ENCODE measurements at regions not wholly inside any gene's neighbourhood (a gene's known extent, or its start where the extent isn't known, plus 50 kb on each side); places are given as distances from the start of the nearest gene placed in this dataset.
"Not testable (repeated sequence)": the region's sequence is repeated elsewhere in the genome, so short reads cannot be mapped to it uniquely, and the experiment has no call there.

DNA sequence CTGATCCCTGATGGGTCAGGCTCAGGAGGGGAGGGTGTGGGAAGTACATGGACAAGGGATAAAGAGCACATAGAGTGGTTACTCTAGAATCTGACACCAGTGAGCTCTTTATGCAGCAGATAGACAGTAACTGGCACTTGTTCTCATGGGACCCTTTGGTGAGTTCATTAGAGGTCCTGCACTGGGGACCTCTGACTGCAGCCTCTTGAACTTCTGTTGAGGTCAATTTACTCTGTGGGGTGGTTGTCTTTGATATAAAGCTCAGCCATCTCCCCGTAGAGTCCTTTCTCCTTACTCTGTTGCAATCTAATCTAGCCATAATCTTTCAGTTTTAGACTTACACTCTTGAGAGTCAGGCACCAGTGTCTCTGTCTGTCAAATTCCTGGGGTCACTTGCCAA lies 222.4 kb downstream of the GPAT3 start:
- DNase-seq, result no peak

DNA sequence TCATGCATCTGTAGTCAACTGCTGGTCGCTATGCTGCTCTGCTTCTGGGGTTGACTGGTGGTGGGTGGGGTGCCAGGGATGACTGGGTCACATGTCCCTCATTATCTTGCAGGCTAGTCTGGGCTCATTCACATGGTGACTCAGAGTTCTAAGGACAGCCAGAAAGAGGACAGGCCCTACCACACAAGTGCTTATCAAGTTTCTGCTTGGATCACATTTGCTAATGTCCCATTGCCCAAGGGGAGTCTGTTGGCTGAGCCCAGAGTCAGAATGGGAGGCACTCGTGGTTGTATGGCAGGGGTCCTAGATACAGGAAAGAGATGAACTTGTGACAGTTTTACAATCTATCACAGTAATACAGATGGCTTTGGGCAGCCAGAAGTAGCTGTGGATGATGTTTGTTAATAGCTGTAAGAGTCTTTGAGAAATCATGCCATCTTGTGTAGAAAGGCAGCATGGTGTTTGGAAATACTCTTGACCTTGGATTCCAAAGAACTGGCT lies 221.3 kb downstream of the GPAT3 start:
- no peak for DNase-seq

DNA sequence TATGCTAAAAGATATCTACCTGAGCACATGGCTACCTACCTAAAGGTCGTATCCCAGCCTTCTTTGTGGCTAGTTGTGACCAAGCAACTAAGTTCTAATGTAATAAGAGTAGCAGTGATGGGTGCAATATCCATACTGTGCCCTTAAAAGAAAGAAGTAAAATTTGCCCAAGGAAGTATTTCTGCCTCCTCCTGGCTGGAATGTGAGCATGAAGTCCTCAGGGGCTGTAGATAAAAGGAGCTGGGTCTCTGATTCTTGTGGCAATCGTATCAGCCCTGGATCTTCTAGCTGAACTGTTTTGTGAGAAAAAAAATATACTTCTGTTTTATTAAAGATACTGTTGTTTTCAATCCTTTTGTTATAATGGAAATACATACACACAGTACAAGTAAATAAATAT lies 217.4 kb downstream of the GPAT3 start:
- DNase-seq, result no peak

DNA sequence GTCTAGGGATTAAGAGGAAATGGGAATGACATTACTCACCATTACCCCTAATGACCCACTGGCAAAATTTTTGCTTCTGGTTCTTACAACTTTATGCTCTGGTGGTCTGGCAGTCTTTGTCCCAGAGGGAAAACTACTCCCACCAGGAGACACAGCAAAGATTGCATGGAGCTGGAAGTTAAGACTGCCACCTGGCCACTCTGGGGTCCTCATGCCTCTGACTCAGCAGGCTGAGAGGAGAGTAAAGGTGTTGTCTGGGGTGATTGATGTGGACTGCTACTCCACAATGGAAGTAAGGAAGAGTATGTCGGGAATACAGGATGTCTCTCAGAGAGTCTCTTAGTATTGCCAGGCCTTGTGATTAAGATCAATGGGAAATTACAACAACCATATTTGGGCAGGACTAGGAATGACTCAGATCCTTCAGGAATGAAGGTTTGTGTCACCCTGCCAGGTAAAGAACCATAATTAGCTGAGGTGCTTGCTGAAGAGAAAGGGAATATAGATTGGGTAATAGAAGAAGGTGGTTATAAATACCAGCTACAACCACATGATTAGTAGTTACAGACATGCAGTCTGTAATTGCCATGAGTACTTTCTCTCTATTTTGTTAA lies 215.5 kb downstream of the GPAT3 start:
- no peak for DNase-seq

DNA sequence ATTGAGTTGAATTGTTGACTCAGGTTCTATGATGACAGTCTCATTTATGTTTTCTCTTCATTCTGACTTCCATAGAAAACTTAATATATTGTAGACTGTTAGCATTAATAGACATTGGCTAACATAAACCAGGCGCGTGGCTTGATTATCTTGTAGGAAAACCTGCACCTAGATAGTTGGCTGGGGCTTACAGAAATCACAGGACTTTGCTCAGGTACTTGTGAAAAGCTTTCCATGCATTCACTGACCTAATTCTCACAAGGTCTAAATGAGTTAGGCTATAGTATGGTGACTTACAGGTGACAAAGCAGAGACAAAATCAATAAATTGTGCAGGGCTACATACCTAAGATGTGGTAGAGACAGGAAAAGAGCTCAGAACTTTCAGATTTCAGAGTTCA lies 212.8 kb downstream of the GPAT3 start:
- no peak for DNase-seq

DNA sequence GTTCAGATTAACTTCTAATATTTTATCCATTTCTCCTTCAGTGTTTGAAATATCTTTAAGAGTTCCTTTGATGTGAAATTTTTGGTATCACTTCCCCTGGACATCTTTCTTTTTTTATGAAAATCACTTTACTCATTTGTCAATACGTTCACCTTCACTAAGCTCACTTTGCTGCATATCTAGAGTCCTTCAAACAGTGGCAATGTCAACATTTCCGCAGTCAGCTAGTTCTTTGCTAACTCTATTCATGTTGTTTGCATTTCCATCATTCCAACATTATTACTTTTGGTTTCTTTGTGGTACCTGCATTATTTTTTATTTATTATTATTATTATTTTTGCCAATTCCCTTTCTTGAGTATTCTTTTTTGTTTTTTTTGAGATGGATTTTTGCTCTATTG lies 203.0 kb downstream of the GPAT3 start:
- no peak for DNase-seq

DNA sequence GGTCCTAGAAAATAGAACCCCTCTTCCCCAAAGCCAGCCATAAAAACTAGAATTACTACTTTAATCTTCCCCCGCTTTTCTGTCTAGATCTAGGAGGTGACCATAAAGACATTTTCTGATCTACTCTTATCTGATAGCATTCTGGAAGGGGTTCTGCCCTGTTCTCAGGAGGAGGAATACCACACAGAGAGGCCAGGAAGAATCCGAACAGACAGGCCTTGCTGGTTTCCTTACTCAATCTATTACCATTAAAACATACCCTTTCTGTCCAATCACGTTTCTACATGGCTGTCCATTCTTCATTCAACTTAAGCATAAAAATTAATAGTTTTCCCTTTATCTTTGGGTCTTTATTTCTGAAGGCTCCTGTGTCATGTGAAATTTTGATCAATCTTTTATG lies 198.7 kb downstream of the GPAT3 start:
- no peak for DNase-seq

DNA sequence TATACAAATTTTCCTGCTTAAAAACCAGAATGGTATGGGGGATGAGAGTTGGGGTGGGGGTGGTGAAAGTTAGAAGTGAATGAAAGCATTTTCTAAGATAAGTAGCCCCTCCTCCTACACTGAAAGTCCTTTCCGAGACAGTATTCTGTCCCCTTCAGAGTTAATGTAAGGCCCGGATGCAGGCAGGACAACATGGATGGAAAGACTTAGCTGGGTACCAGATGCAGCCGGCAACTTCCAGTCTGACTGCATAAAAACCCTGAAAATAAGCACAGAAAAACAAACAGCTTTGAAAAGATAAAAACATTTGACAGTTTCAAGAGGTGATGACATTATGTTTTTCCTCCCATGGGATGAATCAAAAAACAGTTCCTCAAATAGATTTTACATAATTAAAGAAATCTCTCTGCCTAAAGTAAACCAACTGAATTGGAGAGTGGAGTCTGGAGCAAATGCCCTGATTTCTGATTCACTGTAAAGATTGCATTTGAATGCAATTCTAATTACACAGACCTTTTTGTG lies 196.3 kb downstream of the GPAT3 start:
- DNase-seq, result no peak

DNA sequence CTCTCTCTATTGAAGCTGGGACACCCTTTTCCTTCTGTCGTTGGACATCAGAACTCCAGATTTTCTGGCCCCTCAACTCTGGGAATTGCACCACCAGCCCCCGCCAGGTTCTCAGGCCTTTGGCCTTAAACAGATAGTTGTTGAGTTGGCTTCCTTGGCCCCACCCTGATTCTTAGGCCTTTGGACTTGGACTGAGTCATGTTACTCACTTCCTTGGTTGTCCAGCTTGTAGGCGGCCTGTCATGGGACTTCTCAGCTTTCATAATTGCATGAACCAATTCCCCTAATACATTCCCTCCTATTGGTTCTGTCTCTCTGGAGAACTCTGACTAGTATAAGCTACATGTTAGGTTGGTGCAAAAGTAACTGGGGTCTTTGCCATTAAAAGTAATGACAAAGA lies 195.7 kb downstream of the GPAT3 start:
- no peak for DNase-seq

DNA sequence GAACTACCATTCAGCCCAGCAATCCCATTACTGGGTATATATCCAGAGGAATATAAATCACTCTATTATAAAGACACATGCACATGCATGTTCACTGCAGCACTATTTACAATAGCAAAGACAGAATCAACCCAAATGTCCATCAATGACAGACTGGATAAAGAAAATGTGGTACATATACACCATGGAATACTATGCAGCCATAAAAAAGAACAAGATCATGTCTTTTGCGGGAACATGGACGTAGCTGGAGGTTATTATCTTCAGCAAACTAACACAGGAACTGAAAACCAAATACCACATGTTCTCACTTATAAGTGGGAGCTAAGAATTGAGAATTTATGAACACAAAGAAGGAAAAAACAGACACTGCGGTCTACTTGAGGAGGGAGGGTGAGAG lies 195.1 kb downstream of the GPAT3 start:
- DNase-seq, result not testable (repeated sequence)

DNA sequence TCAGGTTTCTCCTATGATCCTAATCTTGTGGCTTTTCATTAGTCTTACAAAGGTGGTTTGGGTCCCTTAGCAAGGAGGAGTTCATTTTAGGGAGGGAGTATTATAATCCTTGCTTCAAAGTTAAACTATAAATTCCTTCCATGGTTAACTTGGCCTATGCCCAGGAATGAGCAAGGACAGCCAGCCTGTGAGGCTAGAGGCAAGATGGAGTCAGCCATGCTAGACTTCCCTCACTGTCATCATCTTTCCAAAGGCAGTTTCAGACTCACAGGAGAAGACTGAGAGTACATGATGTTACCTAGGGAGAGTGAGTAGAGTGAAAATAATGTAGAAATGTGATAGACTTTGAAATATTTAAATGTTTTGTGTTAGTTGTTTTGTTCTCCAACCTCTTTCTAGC lies 192.3 kb downstream of the GPAT3 start:
- DNase-seq, result no peak

DNA sequence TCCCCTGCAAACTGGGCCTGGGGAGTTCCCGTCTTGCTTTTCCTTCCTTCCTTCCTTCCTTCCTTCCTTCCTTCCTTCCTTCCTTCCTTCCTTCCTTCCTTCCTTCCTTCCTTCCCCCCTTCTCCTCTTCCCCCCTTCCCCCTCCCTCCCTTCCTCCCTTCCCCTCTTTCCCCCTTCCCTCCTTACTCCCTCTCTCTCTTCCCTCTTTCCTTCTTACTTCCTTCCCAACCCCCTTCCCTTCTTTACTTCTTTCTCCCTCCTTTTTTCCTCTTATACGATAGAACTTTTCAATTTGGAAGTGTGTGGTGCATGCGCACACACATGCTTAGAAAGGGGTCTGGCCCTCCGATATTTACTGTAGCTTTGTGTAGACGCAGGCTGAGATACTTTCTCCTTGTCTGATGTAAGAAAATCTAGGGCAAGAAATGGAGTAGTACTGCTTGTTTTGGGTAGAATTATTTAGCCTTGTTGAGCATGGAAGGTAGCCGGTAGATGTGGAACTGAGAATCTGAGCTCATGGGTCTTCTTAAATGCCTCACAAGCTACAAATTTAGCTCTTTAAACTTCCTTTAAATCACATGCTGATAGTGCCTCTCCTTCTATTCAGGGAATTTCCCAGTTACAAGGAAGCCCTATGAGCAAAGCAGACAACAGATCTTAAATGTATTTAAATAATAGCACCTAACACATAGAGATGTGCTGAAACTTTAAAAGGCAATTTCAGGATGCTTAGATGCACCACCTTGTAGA lies 189.6 kb downstream of the GPAT3 start:
- DNase-seq, result no peak

DNA sequence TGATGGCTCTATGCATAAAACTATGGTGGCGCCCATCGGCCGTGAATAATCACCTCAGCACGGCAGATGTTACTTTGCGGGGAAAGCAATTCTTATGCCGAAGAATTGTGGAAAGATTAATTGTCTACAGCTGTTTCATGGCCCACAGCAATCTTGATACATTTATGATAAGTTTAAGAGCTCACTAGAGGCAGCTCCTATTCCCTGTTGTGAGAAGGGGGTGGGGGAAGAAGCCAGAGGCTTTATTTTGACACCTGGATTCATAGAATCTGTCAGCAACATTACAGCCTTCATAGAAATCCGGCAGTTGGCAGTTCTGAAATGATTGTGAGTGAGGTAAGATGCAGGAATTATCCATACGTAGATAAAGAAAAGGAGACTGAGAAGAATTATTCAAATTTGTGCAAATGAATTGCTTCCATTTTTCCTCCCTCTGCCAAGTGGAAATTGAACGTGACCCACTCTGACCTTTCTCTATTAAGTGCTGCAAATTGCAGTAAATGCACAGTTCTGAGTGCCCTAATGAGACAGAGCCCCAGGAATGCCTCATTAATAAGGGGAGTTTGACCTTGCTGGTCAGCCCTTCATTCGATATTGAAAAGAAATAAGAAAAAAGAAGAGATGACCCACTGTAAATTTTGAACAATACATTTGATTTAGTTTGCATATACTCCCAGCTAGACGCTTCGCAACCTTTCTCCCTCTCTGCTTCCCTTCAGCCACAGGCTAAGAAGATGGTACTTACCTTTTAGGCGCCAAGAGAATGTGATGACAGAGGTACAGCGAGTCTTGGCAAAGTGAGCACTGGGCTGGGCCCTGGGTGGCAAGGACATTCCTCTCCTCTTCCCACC lies 188.8 kb downstream of the GPAT3 start:
- DNase-seq, result no peak

DNA sequence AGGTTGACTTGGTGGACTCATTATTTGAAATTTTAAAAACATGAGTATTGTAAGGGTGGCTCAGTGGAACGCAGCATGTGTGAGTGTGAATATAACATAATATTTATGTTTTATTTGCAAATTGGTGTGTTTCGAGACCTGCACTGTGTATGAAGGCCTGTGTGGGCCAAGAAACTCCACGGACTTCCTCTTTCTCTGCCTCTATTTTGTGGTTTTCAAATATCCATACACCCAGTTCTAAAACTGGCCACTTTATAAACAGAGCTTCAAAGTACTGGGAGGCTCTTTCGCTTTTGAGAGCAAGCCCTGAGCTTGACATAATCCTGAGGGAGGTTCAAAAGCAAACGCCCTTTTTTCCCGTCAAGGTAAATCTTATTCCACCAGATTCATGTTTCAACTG lies 187.7 kb downstream of the GPAT3 start:
- DNase-seq, result no peak

DNA sequence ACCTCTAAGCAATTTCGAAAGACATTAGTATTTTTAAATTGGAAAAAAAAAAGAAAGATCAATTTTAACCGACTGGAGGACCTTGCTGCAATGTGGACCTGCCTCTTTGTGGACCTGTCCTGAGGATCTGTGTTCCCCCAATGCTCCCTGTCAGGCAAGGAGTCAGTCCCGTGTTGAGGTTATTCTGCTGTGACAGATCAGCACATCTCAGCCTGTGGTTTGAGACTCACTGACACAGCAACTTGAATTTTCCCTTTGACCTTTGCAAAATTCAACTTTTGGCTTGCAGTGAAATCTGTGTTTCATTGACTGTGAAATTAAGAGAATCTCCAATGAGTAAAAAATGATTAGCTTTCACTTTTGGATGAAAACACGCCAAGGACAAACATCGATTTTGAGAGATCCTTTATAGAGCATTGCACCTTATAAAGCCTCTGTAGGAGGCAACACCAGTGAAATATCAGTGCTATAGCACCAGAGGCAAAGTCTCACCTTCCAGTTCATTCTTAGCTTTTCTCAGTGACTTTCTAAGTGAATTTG lies 186.9 kb downstream of the GPAT3 start:
- DNase-seq, result no peak

DNA sequence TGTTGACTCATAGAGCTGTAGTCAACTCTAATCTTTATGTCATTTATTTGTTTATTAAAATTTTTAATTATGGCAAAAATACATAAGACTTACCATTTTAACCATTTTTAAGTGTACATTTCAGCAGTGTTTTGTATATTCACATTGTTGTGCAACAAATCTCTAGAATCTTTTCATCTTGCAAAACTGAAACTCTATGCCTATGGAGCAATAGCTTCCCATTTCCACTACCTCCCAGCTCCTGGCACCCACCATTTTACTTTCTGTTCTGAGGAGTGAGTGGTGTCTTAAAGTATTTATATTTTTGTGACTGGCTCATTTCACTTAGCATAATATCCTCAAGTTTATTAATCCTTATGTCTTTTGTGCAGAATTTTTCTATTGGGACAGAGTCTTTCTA lies 181.0 kb downstream of the GPAT3 start:
- no peak for DNase-seq

DNA sequence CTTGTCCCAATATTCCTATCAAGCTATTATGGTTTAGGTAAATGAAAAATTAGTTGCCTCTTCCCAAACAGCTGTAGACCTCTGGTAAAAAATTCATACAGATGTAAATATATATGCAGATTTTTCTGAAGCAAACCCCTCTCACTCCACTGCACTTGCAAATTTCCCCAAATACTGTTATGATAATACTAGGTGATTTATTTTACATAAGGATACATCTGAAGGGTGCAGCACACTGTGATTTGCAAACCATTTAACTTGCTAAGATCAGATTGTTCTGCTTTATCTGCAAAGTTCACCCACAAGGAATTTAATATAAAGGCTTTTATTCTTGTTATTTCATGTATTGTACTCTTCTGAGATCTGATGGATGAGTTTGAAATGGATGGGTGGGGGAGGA lies 177.0 kb downstream of the GPAT3 start:
- no peak for DNase-seq

DNA sequence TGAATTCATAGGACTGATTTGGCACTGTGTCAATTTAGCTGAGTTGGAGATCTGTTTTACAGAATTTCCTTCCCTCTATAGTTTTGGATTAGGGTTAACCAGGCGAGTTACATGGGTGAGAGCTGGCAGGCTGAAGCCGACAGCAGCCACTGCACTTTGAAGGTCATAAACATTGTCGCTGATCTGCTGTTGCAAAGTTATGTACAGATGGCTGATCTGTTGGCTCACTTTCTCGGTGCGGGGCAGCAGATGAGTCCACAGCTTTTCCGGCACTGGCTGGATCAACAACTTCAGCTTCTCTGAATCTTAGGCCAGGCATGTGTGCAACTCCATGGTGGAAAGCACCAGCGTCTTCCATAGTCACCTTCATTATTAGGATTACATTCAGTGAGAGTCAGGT lies 173.7 kb downstream of the GPAT3 start:
- DNase-seq, result no peak

DNA sequence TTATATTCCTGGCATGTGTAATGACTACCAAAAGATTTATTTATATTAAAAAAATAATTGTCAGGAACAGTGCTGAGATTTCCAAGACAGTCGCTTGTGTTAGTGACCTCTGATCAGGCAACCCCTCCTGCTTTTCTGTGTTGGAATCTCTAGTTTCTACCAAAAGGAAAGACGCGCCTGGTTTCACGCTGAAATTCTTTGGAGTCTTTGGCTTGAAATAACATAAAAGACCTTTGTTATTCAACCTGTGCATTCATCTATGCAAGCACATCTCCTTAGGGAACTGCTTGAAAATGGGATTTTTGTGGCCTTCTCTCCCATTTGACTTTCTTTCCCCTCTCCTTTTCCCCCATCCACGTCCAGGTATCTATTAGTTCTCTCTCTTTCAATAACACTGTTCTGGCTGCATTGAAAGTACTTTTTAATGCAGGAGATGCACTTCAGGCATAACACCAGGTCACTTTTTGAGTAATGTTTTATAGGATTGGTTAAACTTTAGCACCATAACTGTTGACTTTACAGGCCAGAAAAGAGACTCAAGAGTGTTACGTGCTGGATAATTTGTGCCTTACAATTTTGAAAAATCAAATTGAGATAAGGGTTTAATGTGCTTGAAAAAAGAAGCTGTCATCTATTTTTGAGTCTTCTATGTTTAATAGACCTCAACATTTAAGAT lies 172.7 kb downstream of the GPAT3 start:
- no peak for DNase-seq

DNA sequence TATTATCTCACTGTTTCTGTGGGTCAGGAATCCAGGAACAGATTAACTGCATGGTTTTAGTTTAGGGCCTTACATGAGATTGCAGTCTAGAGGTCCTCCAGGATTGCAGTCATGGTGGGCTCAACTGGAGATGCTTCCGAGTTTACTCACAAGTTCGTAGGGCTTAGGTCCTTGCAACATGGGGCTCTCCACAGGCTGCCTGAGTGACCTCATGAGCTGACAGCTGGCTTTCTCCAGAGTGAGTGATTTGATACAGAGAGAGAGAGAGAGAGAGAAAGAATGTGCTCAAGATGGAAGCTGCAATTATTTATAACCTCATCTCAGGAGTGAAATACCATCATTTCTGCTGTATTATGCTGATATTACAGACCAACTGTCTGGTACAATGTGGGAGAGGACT lies 168.9 kb downstream of the GPAT3 start:
- no peak for DNase-seq

DNA sequence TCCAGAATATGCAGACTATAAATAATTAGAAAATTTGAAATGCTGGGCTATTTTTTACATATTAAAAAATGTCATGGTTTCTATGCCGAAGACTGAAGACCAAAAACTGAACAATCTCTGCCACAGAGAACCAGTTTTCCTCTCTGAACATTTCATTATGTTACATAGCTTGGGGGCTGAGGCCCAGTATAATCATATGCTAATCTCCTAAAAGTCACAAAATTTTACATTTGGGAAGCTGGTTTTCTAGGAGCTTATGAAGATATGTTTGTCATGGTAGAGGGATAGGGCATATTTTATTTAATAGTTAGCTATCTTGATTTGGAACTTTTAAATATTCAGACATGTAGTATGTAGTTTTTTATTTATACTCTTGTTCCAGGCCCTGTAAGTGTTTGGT lies 167.8 kb downstream of the GPAT3 start:
- DNase-seq, result no peak

DNA sequence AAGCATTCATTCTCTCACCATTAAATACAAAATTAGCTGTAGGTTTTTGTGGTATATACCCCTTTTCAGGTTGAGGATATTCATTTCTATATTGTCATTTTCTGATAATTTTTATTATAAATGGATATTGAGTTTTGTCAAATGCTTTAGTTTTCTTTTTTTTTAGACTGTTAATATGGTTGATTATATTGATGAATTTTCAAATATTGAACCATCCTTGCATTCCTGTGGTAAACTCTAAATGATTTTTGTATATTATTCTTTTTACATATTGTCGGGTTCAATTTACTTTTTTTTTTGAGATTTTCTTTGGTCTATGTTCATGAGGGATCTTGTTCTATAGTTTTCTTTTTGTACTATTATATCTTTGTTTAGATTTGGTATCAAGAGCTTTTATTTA lies 165.1 kb downstream of the GPAT3 start:
- DNase-seq, result no peak

DNA sequence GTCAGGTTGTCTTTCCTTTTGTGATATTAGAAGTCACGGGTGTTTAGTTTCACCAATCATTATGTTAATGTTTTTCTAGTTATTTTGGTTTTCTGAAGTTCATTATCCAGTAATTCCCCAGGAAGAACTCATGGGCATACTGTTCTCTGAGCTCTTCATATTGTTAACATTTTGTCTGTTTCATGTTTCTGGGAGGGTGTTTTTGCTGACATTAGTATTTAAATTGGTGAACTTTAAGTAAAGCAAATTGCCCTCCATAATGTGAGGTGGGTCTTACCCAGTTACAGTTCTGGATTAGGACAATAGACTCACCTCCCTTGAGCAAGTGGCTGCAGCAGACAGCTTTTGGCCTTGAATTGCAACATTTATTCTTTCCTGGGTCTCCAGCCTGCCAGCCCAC lies 163.4 kb downstream of the GPAT3 start:
- DNase-seq, result no peak
